Natural killer cell (primary cell): ENCODE measurements at regions not wholly inside any gene's neighbourhood (a gene's known extent, or its start where the extent isn't known, plus 50 kb on each side); places are given as distances from the start of the nearest gene placed in this dataset.

Experiments
- ATAC-seq, 3 donors: fragments of 150-1000 bp in 2 of 3; fragments of 200-7000 bp in 1 of 3; cut with Tn5 transposase; 1 replicate in 1 of 3; 2 replicates in 2 of 3; pipeline ENCODE4 v1.10.0; 2021; ENCODE audit warnings: mild to moderate bottlenecking in 2 of 3, moderate library complexity in 2 of 3
- DNase-seq, 2 donors: peaks; one replicate each; pipeline versions ENCODE4 v3.0.0 to v3.0.0-alpha.2; 2013 to 2021; ENCODE audit warnings: mixed read lengths in 1 of 2
- H3K27ac ChIP-seq: one replicate; pipeline ENCODE4 v1.5.1; 2013; ENCODE audit warnings: mild to moderate bottlenecking, low read length
- H3K27me3 ChIP-seq: one replicate; pipeline ENCODE4 v1.6.1; 2013; ENCODE audit warnings: low read length; ENCODE audit not compliant: control insufficient read depth, insufficient read depth
- H3K36me3 ChIP-seq: one replicate; pipeline ENCODE4 v1.6.1; 2013; ENCODE audit warnings: low read length; ENCODE audit not compliant: control insufficient read depth, insufficient read depth
- H3K4me1 ChIP-seq: one replicate; pipeline ENCODE4 v1.6.1; 2013; ENCODE audit warnings: low read length; ENCODE audit not compliant: control insufficient read depth, insufficient read depth
- H3K4me3 ChIP-seq: one replicate; pipeline ENCODE4 v1.5.1; 2013; ENCODE audit warnings: low read length
- H3K9me3 ChIP-seq: one replicate; pipeline ENCODE4 v1.6.1; 2013; ENCODE audit warnings: low read length; ENCODE audit not compliant: control insufficient read depth, insufficient read depth
- H3K27ac Mint-ChIP-seq, 2 donors: one replicate each; pipeline ENCODE4 v1.8.0; 2022; ENCODE audit warnings: mild to moderate bottlenecking in 2 of 2, mixed read lengths in 2 of 2, moderate library complexity in 1 of 2
- H3K27me3 Mint-ChIP-seq, 2 donors: one replicate each; pipeline ENCODE4 v1.8.0; 2022; ENCODE audit warnings: low read depth in 2 of 2, mixed read lengths in 2 of 2
- H3K36me3 Mint-ChIP-seq: one replicate; pipeline ENCODE4 v1.8.0; 2022; ENCODE audit warnings: mixed read lengths
- H3K4me1 Mint-ChIP-seq, 2 donors: one replicate each; pipeline ENCODE4 v1.8.0; 2022; ENCODE audit warnings: mixed read lengths in 2 of 2
- H3K4me3 Mint-ChIP-seq: one replicate; pipeline ENCODE4 v1.8.0; 2022; ENCODE audit warnings: mild to moderate bottlenecking, moderate library complexity, mixed read lengths
- H3K9me3 Mint-ChIP-seq, 2 donors: one replicate each; pipeline ENCODE4 v1.8.0; 2022; ENCODE audit warnings: mixed read lengths in 2 of 2
- WGBS: methylation state at CpG from one replicate; pipeline ENCODE4 v1.1.7; 2013; ENCODE audit warnings: missing lambda C conversion rate; ENCODE audit not compliant: insufficient coverage; 5-methylcytosine and 5-hydroxymethylcytosine counted together
- intact Hi-C: fragments of 100-400 bp; cut with micrococcal nuclease; formaldehyde crosslinking; loops from one replicate; pipeline ENCODE4 v1.14.2; 2022
- TF ChIP-seq, protein P1 (sequence below): fragments of 200-600 bp; IDR thresholded peaks from one replicate; pipeline ENCODE4 v1.8.0; 2022; ENCODE audit warnings: antibody characterized with exemption

DNA sequence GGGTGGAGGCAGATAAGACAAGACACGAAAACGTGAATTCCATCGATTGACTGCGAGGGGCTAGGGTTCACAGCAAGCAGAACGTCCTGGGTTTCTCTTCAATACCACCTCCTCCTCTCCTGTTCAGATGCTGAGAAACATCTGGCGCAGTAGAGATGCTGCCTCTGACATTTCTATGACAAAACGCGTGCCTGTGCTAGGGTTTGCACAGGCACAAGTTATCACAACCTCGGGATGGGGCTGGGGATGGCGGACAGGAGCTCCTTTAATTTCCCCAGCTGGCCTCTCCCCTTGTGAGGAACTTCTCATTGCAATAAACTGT, 99.8 kb upstream of the SVIL start:
- Mint-ChIP-seq H3K36me3 (no peaks in the 10 kb centered on the region), H3K9me3 (no peaks in the 10 kb centered on the region), H3K4me1 (peaks cover 11 to 45% of the 10 kb centered on the region in 2 donors), H3K4me3 (peak overlapping the region; percentile 82), H3K27ac (peak overlapping the region; percentile 31 to 63), H3K27me3 (peaks cover 4 to 13% of the 10 kb centered on the region in 2 donors)
- ATAC-seq (no peak), DNase-seq (no peak)
- TF ChIP-seq, protein P1, sequence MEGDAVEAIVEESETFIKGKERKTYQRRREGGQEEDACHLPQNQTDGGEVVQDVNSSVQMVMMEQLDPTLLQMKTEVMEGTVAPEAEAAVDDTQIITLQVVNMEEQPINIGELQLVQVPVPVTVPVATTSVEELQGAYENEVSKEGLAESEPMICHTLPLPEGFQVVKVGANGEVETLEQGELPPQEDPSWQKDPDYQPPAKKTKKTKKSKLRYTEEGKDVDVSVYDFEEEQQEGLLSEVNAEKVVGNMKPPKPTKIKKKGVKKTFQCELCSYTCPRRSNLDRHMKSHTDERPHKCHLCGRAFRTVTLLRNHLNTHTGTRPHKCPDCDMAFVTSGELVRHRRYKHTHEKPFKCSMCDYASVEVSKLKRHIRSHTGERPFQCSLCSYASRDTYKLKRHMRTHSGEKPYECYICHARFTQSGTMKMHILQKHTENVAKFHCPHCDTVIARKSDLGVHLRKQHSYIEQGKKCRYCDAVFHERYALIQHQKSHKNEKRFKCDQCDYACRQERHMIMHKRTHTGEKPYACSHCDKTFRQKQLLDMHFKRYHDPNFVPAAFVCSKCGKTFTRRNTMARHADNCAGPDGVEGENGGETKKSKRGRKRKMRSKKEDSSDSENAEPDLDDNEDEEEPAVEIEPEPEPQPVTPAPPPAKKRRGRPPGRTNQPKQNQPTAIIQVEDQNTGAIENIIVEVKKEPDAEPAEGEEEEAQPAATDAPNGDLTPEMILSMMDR = no peak
- Histone ChIP-seq H3K4me3 (peak overlapping the region; percentile 49), H3K27ac (peak overlapping the region; percentile 53), H3K36me3 (no peaks in the 10 kb centered on the region), H3K27me3 (peaks cover 2% of the 10 kb centered on the region), H3K9me3 (no peaks in the 10 kb centered on the region), H3K4me1 (peaks cover 23% of the 10 kb centered on the region)
- 51% methylated on average over 10 of the region's 10 CpGs for WGBS
- intact Hi-C loops = loop anchor here (10.0 kb wide), 1 partner anchor 50 kb away; no protein-coding TSS in a partner anchor

DNA sequence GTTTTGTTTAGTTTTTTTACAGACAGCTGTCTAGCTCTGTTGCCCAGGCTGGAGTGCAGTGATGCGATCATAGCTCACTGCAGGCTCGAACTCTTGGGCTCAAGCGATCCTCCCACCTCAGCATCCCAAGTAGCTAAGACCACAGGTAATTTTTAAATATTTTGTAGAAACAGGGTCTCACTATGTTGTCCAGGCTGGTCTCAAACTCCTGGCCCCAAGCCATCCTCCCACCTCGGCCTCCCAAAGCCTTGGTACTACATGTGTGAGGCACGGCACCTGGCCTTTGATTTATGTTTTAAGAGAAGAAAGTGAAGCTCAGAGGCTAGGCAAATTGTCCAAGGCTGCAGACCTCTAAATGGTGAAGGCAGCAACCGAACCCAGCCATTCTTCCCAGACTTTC, 98.6 kb upstream of the SVIL start:
- no peak overlapping the region for H3K4me3 ChIP-seq
- Mint-ChIP-seq H3K9me3 (no peaks in the 10 kb centered on the region), H3K27me3 (peaks cover 0 to 3% of the 10 kb centered on the region in 2 donors), H3K4me3 (peak overlapping the region; percentile 37), H3K36me3 (no peaks in the 10 kb centered on the region), H3K27ac (no peak overlapping the region), H3K4me1 (peaks cover 11 to 54% of the 10 kb centered on the region in 2 donors)
- H3K27me3 ChIP-seq = peaks cover 2% of the 10 kb centered on the region
- WGBS = 78% methylated on average over 6 of the region's 6 CpGs
- peaks cover 23% of the 10 kb centered on the region for H3K4me1 ChIP-seq
- TF ChIP-seq, protein P1 = no peak
- no peak for ATAC-seq
- DNase-seq = no peak
- no peak overlapping the region for H3K27ac ChIP-seq
- H3K9me3 ChIP-seq = no peaks in the 10 kb centered on the region
- no peaks in the 10 kb centered on the region for H3K36me3 ChIP-seq
- intact Hi-C loops = loop anchor here (10.0 kb wide), 1 partner anchor 49 kb away; no protein-coding TSS in a partner anchor

DNA sequence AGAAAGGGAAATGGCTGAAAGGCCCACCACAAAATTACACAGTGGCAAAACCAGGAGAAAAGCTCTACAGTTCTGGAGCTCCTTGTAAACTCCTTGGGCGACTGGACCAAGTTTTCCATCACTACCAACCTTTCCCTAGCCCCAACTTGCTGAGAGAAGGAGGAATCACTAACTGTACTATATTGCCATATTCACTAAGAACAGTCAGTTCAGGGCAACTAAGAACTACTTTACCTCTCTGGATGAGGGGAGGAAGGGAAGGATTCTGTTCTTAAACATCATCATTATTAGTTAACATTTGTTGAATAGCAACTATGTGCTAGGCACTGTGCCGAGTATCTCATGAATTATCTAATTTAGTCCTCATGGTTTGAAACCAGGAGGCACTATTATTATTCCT, 98.1 kb upstream of the SVIL start:
- Histone ChIP-seq H3K27ac (no peak overlapping the region), H3K9me3 (no peaks in the 10 kb centered on the region), H3K36me3 (no peaks in the 10 kb centered on the region), H3K27me3 (peaks cover 2% of the 10 kb centered on the region), H3K4me3 (no peak overlapping the region), H3K4me1 (peaks cover 23% of the 10 kb centered on the region)
- TF ChIP-seq, protein P1 = no peak
- Mint-ChIP-seq H3K27me3 (peaks cover 0 to 3% of the 10 kb centered on the region in 2 donors), H3K9me3 (no peaks in the 10 kb centered on the region), H3K4me3 (peak overlapping the region; percentile 37), H3K36me3 (no peaks in the 10 kb centered on the region), H3K27ac (no peak overlapping the region), H3K4me1 (peaks cover 11 to 54% of the 10 kb centered on the region in 2 donors)
- no peak for ATAC-seq
- DNase-seq = no peak
- WGBS = 88% methylated on average over 2 of the region's 2 CpGs
- intact Hi-C loops = loop anchor here (10.0 kb wide), 1 partner anchor 48 kb away; no protein-coding TSS in a partner anchor

DNA sequence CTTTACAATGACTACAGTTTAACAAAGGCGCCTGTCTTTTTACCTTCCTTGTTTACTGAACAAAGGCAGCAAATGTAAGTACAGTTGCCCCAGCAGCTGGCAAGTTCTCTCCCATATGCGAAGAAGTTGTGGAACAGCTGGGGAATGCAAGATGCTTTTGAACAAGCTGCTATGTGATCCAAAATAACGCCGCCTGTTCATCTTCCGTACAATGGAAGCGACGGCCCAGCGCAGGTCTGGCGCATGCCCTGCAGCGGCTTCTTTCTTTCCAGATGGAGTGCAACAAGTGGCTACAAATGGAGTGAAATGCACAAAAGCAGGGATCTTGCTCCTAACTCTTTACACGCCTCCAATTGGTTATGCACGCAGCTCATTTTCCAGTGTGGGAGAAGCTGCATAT, 97.0 kb upstream of the SVIL start:
- 86% methylated on average over 12 of the region's 12 CpGs for WGBS
- Mint-ChIP-seq H3K27ac (no peak overlapping the region), H3K27me3 (no peaks in the 10 kb centered on the region), H3K4me1 (peaks cover 11 to 45% of the 10 kb centered on the region in 2 donors), H3K36me3 (no peaks in the 10 kb centered on the region), H3K4me3 (no peak overlapping the region), H3K9me3 (no peaks in the 10 kb centered on the region)
- H3K9me3 ChIP-seq = no peaks in the 10 kb centered on the region
- H3K27ac ChIP-seq = no peak overlapping the region
- no peaks in the 10 kb centered on the region for H3K27me3 ChIP-seq
- DNase-seq (no peak), ATAC-seq (no peak)
- peaks cover 18% of the 10 kb centered on the region for H3K4me1 ChIP-seq
- TF ChIP-seq, protein P1 = no peak
- no peaks in the 10 kb centered on the region for H3K36me3 ChIP-seq
- H3K4me3 ChIP-seq = no peak overlapping the region
- intact Hi-C loops = loop anchor here (10.0 kb wide), 1 partner anchor 47 kb away; no protein-coding TSS in a partner anchor
